Fibroblast of lung (primary cell): ENCODE measurements at regions not wholly inside any gene's neighbourhood (a gene's known extent, or its start where the extent isn't known, plus 50 kb on each side); places are given as distances from the start of the nearest gene placed in this dataset.
A peak's percentile ranks its signal among the peaks of the same experiment; 100 is the strongest.

Experiments used
- EZH2 ChIP-seq: IDR thresholded peaks from 2 replicates; pipeline ENCODE4 v1.5.1; 2012; ENCODE audit warnings: low read length, control low read depth, mild to moderate bottlenecking; ENCODE audit errors: missing control alignments
- TF ChIP-seq, protein P1 (sequence below), 2 donors: IDR thresholded peaks in 1 of 2; conservative IDR thresholded peaks in 1 of 2; 1 replicate in 1 of 2; 2 replicates in 1 of 2; pipeline ENCODE4 v1.5.1; 2011 to 2012; ENCODE audit warnings: low read length in 2 of 2, control low read depth in 1 of 2, inconsistent platforms in 1 of 2, low read depth in 1 of 2, mild to moderate bottlenecking in 1 of 2

GRCh38 chr3:56987238-56987895 lies 73.1 kb upstream of the SPATA12 start:
- TF ChIP-seq, protein P1, sequence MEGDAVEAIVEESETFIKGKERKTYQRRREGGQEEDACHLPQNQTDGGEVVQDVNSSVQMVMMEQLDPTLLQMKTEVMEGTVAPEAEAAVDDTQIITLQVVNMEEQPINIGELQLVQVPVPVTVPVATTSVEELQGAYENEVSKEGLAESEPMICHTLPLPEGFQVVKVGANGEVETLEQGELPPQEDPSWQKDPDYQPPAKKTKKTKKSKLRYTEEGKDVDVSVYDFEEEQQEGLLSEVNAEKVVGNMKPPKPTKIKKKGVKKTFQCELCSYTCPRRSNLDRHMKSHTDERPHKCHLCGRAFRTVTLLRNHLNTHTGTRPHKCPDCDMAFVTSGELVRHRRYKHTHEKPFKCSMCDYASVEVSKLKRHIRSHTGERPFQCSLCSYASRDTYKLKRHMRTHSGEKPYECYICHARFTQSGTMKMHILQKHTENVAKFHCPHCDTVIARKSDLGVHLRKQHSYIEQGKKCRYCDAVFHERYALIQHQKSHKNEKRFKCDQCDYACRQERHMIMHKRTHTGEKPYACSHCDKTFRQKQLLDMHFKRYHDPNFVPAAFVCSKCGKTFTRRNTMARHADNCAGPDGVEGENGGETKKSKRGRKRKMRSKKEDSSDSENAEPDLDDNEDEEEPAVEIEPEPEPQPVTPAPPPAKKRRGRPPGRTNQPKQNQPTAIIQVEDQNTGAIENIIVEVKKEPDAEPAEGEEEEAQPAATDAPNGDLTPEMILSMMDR (conservative IDR thresholded peaks at IDR 0.05 in 1 of 2, IDR thresholded peaks at IDR 0.05 in 1 of 2; ENCODE audit: low read depth in 1 of 2, low read length in 2 of 2): peak in 1 of 2 donors; percentile 37
- no peak for TF ChIP-seq EZH2
